C1 segment of cervical spinal cord (tissue), 14 donors: ENCODE measurements at regions not wholly inside any gene's neighbourhood (a gene's known extent, or its start where the extent isn't known, plus 50 kb on each side); places are given as distances from the start of the nearest gene placed in this dataset.
A peak's percentile ranks its signal among the peaks of the same experiment; 100 is the strongest.

ENCODE experiments used
- DNase-seq, 14 donors: peaks; one replicate each; lab custom pipeline; 2025; lab: John Stamatoyannopoulos, UW

DNA sequence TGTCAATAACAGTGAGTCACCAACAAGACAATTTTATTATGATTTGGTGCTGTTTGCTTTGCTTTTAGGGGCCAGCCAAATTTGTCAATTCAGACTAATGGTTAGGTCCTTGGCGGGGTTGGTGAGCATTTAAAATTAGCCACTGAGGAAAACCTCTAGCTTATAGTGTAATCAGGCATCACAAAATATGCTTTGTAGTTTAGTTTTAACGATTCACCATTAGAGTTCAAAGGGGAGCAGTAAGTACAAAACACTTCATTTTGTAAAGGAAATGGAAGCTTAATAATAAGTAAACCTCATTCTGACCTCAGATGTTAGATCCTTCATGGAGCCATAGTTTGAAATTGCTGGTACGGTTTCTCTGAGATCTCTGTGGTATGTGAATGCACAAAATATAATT lies 218.4 kb upstream of the GOLIM4 start:
- DNase-seq = no peak

DNA sequence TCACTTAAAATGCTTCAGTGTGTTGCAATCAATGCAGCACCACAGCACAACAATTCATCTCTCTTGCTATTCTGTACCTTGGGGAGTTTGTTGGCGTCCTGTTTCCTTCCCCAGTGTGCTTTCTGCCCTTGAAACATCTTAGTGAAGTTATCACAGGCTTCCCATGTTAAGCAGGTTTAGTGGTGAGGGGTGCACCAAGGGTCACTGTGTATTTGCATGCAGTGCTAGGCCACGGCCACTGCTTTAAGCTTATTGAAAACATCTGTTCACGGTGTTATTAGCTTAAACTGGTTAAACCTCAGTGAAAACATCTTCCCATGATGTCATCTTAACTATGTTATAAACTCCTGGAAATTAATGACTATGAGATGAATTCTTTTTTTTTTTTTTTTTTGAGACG lies 217.3 kb upstream of the GOLIM4 start:
- DNase-seq = no peak

DNA sequence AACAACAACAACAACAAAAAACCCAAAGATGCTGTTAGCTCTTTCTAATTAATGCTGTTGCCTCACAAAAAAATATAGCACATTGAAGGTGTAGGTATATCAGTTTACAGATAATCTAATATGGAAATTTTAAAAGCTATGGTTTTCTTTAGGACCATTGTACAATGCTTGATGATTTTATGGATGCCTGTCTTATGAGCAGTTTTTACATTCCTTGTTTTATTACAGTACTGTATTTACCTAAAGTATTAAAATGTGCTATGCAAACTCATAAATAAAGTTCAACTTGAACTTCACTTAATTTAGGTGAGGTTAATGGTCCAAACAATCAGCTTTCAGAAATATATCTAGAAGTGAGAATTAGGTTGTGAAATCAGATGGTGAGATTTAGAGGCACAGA lies 212.2 kb upstream of the GOLIM4 start:
- DNase-seq = no peak

DNA sequence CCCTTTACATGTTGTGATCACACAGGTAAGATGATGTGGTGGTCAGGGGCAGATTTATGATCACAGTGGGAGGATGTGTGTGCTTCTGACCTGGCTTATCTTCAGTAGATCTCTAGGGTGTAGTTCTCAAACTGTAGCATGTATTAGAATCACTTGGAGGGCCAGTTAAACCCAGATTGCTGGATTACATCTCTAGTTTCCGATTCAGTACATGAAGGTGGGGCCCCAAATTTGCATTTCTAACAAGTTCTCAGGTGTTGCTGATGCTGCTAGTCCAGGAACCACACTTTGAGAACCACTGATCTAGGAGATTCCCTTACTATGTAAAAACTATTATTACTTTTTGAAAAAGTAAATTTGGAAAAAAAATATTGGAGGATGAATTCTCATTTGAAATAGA lies 199.3 kb upstream of the GOLIM4 start:
- DNase-seq = no peak

DNA sequence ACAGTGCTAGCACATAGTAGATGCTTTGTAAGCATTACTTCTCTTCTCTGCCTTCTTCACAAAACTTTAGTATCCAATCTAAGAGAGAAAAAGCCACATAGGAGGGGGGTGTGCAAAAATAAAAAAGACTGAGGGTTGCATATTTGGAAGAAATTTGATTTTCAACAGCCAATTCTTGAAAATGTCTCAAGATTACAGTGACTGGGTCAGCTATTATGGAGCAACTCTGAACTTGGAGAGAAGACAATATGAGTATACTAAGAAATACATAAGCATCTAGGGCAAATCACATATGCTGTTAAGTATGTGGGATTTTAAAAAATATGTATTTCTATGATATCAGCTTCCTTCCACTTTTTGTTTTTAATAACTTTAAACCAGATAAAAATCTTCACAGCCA lies 196.6 kb upstream of the GOLIM4 start:
- DNase-seq = no peak

DNA sequence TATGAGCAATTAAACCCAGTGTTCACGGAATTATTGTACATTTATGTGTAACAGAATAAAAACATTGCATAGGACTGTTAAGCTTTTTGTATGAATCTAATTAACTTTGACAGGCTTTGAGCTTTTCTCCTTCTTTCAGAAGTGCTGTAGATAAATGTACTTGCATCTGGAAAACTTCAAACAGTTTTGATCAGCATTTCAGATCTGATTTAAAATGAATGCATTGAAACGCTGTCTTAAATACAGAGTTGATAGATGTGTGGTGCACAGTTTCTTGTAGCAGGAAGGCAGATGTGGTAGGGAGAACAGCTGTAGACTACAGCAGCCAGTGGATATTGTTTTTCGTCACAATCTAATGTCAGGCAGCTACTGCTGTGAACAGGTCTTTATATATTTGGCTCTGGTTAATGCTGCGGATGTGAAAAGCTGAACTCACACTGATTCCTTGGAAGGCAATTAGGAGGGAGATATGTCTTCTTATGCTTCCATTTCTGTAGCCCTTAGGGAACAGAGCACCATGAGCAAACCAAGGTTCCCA lies 193.8 kb upstream of the GOLIM4 start:
- no peak for DNase-seq

DNA sequence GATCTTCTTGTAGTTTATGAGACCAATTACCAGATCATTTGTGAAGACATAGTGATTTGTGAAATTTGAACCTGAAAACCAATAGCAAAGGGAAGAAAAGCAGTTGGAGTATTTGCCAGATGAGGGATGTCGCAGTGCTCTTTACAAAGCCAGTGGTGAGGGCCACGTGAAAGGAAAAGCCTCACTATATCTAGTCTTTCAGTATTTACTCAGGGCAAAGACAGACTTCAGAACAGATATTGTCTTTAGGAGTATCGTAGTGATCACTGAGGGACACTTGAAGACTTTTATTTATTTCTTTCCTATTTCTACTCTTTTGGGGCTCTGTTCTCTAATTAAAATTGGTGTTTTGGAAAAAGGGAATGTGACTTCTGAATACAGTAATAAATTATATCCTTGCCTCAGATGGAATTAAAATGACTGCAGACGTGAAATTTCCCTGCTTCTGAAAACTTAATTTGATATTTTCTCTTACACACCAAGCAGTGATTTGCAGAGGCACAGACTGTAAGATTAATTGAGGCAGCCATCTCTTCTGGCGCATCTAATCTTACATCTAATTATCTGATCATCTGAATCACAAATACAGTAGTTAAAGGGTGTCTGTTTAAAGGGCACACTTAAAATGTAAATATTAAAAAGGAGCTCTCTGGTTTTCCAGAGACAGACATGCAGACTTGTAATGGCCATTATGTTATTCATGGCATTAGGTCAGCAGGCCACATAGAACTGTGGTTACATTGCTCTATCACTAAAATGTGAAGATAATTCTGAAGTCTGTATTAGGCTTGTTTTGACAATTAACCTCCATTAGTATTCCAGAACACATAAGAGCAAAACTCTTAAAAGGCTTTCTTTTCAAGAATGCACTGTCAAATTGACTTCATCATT lies 193.0 kb upstream of the GOLIM4 start:
- DNase-seq = no peak

DNA sequence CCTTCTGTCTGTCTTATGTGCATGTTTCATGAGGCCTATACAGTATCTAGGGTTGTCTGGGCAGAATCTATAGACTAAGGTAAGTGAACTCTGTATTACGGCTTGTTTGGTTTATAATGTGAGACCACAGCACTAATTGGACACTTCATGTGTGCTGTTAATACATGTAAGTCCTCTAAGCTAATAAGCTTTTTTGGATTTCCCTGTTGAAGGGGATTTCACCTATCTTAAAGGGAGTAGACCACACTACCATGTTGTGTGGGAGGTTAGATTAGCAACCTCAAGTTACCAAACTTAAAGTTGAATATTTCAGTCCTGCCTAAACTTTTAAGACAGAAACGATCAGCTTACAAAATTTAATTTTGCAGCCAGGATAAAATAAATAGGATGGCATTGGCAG lies 189.8 kb upstream of the GOLIM4 start:
- no peak for DNase-seq

DNA sequence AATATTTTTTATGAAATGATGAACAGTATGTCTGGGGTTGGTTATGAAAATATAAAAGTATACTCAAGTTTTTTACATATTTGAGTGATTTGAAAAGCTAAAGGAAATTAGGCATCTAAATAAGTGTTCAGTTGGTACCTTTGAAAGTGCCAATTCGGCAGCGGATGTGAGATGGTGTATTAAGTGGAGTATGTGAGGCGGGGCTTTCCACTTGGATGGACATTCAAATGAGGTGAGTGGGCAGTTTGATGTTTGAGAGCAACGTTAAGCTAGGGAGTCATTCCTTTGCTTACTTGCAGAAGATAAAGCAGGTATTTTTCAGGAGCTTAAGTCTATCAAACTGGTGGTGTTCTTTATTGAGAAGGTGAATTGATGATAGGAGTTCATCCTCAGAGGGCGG lies 189.0 kb upstream of the GOLIM4 start:
- no peak for DNase-seq

DNA sequence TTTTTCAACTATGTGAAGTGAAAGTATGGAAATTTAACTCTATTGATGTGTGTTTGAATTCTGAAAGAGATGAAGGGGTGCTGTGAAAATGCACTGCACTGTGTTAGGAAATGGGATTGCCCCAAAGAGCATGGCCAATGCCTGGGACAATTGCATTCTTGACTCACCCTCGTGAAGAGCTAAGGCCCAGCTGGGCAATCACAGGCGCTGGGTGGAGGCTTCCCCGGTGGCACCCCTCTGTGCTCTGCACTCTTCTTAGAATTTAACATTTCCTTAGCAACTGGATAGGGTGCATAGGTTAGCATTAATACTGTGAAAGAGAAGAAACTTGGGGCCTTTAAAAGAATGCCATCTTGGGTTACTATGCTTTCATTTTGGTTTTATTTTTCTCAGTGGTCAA lies 179.9 kb upstream of the GOLIM4 start:
- DNase-seq = no peak

DNA sequence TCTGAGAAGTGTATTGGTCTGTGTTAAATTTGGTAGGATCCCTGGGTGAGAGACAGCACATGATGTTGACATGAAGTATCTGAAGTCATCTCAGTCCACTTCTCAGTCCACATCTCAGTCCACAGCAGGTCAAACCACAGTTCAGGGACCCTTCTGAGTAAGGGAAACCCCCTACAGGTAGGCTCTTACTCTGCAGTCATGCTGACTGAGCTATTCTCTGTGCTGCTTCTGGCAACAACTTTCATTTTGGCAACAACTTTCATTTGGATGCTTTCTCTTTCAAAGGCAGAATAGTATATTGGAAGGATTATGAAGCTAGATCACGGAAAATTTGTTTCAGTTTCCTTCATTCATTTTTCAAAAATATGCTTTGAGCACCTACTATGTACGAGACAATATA lies 178.2 kb upstream of the GOLIM4 start:
- no peak for DNase-seq

DNA sequence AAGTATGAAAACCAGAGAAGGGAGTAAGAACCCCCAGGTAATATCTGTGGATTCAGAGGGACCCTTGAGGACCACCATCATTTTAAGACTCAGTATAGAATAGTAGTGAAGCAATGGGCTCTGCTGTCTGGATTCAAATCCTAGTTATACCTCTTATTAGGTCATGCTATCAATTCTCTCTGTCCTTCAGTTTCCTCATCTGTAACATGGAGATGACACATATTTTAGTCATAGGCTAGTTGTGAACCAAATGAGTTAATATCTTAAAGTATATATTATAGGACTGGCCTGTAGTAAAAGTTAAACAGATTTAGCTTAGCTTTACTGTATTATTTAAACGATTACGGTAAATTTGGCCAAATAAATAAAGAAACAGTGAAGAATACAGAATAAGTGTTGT lies 177.3 kb upstream of the GOLIM4 start:
- DNase-seq = no peak

DNA sequence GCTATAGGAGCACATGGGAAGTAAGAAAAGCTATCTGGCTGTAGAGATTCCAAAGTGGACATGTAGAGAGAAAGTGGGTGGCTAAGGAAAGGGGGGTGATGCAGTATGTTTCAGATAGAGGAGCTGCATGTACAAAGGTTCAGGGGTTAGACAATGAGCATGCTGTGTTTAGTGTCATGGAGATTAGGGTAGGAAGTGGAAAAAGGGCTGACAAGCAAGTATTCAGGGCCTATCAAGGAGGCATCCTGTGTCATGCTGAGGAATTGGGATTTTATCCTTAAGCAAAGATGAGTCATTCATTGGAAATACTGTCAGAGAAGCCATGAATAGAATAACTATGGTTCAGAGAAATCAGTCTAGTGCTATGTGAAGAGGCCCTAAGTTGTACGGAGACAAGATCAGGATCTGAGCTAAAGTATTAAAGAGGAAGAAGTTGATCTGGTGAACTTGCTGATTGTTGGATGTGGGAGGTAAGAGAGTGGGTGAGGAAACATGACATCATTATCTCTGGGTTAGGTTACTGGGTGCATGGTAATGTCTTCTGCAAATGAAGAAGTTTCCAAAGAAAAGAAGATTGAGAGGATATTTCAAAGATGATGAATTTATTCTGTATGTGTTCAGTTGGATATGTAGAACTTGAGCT lies 176.7 kb upstream of the GOLIM4 start:
- no peak for DNase-seq

DNA sequence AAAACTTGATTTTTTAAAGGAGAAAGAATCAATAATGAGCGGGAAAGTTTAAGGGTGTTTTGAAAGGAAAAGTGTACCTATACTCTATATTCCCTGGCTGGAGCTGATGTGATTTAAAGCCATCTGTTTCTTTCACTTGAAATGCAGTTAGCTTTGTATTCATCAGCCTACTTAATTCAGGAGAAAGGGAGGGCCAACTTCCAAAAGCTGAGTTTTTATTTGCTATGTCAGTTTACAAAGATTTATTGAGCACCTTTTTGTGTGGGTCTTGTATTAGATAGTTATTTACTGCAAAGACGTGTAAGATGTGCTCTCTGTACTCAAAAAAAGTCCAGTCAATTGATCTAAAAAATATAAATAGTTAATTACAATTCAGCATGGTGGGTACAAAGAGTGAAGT lies 176.2 kb upstream of the GOLIM4 start:
- no peak for DNase-seq

DNA sequence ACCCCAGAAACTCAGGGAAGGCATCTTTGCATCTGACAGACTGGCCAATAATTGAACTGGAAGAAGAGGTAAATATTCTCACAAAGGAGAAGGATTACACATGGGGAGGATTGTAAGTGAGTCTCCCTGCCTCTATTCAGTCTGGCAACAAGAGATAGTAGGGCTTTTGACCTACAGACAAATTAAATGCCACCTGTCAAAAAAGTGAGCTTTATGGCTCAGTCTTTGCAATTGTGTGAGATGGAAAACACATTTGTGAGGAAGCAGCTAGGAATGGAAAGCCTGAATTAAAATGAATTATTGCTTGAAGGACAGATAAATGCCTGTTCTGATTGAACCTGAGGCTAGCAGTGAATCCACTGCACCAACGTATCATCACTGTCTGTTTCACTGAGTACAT lies 173.3 kb upstream of the GOLIM4 start:
- no peak for DNase-seq

DNA sequence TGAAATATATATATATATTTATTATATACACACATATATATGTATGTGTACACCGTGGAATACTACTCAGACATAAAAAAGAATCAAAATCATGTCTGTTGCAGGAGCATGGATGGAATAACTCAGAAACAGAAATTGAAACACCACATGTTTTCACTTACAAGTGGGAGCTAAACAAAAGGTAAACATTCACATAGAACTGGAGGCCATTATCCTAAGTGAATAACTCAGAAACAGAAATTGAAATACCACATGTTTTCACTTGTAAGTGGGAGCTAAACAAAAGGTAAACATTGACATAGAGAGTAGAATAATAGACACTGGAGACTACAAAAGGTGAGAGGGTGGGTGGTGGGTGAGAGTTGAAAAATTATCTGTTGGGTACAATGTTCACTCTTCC lies 171.5 kb upstream of the GOLIM4 start:
- DNase-seq = no peak

DNA sequence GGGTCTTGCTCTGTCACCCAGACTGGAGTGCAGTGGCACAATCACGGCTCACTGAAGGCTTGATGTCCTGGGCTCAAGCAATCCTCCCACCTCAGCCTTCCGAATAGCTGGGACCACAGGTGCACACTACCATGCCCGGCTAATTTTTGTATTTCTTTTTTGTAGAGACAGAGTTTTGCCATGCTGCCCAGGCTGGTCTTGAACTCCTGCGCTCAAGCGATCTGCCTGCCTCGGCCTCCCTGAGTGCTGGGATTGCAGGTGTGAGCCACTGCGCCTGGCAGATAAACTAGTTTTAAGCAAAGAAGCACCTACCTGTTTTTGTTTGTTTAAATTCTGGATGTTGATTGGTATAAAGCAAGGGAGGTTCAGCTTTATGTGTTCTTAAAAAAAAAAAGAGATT lies 170.6 kb upstream of the GOLIM4 start:
- no peak for DNase-seq

DNA sequence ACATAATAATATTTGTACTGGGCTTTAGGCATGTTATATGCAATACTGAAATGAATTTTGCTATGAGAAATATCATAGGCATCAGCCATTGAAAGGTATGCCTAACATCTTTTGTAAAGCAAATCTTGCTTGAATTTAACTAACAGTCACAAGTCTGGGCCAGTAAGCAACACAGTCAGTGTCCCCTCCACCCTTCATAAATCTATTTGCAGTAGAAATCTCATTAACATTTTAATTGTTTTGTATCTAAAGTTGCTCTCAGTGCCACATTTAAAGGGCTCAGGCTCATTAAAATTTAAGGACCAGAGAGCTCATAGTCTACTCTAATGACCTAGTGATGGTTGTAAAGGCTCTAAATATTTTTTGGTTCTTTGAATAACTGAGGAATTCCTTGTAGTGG lies 167.2 kb upstream of the GOLIM4 start:
- no peak for DNase-seq

DNA sequence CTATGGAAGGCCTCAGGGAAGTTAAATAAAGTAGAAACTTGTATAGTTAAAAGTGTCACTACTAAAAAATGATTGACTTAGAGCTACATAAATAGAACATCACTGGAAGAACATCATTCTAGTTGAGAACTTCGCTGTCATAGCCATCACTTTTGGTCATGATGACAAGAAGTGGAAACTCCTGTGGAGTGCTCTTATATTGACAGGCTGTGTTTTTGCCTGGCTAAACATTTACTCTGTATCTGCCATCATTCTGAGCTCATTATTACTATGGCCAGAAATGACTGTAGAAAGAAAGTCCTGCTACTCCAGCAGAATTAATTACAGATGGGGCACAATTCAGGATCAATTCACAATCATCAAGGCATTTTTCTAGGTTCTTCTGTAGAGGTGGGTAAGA lies 165.1 kb upstream of the GOLIM4 start:
- no peak for DNase-seq

DNA sequence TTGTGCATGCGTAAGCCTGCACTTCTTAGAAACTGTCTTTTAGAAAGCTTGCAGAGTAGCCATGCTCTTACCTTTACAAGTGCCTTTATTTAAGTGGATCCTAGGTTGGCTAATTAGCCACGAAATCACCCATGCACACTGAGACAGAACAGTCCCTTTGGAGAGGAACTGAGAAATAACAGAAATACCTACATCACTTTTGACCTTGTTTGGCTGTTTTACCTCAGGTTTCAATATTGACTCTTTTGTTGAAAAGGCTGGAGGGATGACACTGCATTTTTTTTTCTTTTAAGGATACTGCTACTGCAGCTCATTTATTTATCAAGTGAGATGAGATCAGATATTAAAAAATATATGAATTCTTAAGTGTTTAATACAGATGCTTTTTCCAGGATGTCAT lies 155.6 kb upstream of the GOLIM4 start:
- no peak for DNase-seq

DNA sequence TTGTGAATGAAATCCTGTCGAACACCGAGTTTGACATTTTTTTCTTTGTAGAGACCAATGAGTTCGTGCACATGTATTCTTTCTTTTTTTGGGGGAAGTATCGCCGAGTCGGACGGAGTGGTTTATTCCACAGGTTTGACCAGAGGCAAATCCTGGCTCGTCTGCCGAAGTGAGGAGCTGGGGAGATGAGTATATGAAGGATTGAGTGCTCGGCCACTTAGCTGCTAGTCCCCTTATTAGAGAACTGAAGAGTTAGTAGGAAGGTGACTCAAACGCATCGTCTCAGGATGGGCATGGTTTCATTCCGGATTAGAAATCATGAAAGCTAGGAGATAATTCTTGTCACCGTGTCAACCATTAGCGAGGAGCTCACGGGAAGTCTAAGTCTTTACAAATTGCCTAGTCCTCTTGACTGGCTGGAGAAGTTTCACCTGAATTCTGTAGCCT lies 154.7 kb upstream of the GOLIM4 start:
- DNase-seq = no peak

DNA sequence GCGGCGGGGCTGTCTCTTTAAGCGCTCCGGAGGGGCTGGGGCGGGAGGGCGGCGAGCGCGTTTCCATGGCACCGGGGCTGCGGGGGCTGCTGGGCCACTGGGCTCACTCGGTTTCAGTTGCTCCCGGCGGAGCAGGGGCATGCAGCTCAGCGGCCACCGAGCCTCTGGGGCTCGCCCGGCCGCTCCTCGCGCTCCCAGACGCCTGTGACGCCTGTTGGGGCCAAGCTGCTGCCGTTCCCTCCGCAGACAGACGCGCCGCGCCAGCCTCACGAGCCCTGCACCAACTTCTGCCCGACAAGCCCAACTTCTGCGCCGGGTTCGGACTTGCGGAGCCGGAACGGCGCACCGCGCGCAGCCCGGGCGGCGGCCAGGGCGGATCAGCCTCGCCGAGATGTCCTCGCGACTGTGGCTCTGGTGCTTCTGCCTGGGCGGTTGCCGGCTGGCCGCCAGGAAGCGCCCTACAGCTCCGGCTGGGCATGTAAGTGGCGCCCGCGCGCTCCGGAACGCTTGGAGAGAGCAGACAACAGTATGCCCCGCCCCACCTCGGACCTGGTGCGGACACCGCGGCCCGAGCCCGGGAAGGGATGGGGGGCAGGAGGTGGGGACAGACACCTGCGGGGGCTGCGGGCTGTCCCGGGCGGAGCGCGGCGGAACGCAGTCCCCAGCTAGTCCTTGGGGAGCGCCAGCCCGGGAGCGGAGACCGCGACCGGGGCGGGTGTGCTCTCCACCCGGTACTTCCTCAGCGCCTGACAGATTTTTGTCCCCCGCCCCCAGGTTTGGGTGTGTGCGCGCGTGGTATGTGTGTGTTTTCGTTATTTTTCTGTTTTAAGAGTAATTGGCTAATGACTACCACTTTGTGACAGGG lies 154.1 kb upstream of the GOLIM4 start:
- DNase-seq = peak in 11 of 14 donors; percentile 4 to 74 (median 37)
